ENCODE measurements at regions not wholly inside any gene's neighbourhood (a gene's known extent, or its start where the extent isn't known, plus 50 kb on each side); places are given as distances from the start of the nearest gene placed in this dataset.

- TF ChIP-seq E2F6 (IDR thresholded peaks at IDR 0.05; ENCODE audit: borderline replicate concordance, low read depth) (no peak), PBX3 (IDR thresholded peaks at IDR 0.05) (no peak), CBX8 (IDR thresholded peaks at IDR 0.05) (no peak), ZSCAN20 (CRISPR knock-in tag; IDR thresholded peaks at IDR 0.05) (no peak), KDM5A (IDR thresholded peaks at IDR 0.05) (no peak), MAZ (IDR thresholded peaks at IDR 0.05; ENCODE audit: borderline replicate concordance, low read depth, low read length) (no peak), SREBF2 (IDR thresholded peaks at IDR 0.05) (no peak)
Measured at GRCh38 chr5:155750101-155750500, 576.9 kb upstream of the SGCD start (continued).

- ChIA-PET CTCF (no interaction called here), POLR2A (no interaction called here)
- Histone ChIP-seq H3K27ac (no peak overlapping the region), H3K4me2 (no peak overlapping the region), H3K9me3 (no peaks in the 10 kb centered on the region), H3K4me3 (no peak overlapping the region), H3K4me1 (no peaks in the 10 kb centered on the region)
- no peak for FAIRE-seq
- no peak for DNase-seq (ENCODE audit: low read depth in 1 of 2, low spot score in 1 of 2)
- ATAC-seq, result no peak
- TF ChIP-seq SREBF2 (IDR thresholded peaks at IDR 0.05) (no peak), NFE2L2 (conservative IDR thresholded peaks at IDR 0.05; ENCODE audit: low read length) (no peak), HMGXB4 (CRISPR knock-in tag; IDR thresholded peaks at IDR 0.05; ENCODE audit: borderline replicate concordance) (no peak), TFCP2L1 (CRISPR knock-in tag; IDR thresholded peaks at IDR 0.05) (no peak), EHMT2 (IDR thresholded peaks at IDR 0.05; ENCODE audit: low read depth) (no peak), KDM5A (IDR thresholded peaks at IDR 0.05) (no peak), RFX5 (IDR thresholded peaks at IDR 0.05) (no peak), ZSCAN20 (CRISPR knock-in tag; IDR thresholded peaks at IDR 0.05) (no peak), CBX8 (IDR thresholded peaks at IDR 0.05) (no peak), NPAS2 (CRISPR knock-in tag; IDR thresholded peaks at IDR 0.05; ENCODE audit: borderline replicate concordance) (no peak), PBX3 (IDR thresholded peaks at IDR 0.05) (no peak), ELK1 (IDR thresholded peaks at IDR 0.05; ENCODE audit: low read depth, low read length) (no peak), ZC3H11A (IDR thresholded peaks at IDR 0.05) (no peak), SMC3 (IDR thresholded peaks at IDR 0.05) (no peak)
Measured at GRCh38 chr5:155750571-155750970, 576.4 kb upstream of the SGCD start.

GRCh38 chr5:155753943-155754581, 572.9 kb upstream of the SGCD start:
- DNase-seq (ENCODE audit: low read depth in 1 of 2, low spot score in 1 of 2) (no peak), ATAC-seq (no peak), FAIRE-seq (no peak)
- POLR2A ChIA-PET, result no interaction called here
- Histone ChIP-seq H3K27ac (no peak overlapping the region), H3K9me3 (no peaks in the 10 kb centered on the region), H3K4me1 (no peaks in the 10 kb centered on the region), H3K4me3 (no peak overlapping the region), H3K4me2 (no peak overlapping the region)
- no peak for TF ChIP-seq PHF8 (IDR thresholded peaks at IDR 0.05; ENCODE audit: borderline replicate concordance, low read depth)
- CTCF ChIA-PET, result no interaction called here
- WGBS (ENCODE audit: missing lambda C conversion rate), result 32% methylated on average over 3 of the region's 3 CpGs

All from A549 (cell line).